SK-N-SH treated with all-trans-retinoic acid at 6 μM for 48 hours (cell line): ENCODE measurements at regions not wholly inside any gene's neighbourhood (a gene's known extent, or its start where the extent isn't known, plus 50 kb on each side); places are given as distances from the start of the nearest gene placed in this dataset.

ENCODE experiments used
- ARNTL ChIP-seq: fragments of 450-650 bp; formaldehyde crosslinking; IDR thresholded peaks from 2 replicates; pipeline ENCODE4 v1.5.0; 2020; ENCODE audit warnings: low read depth, mild to moderate bottlenecking, moderate library complexity, borderline replicate concordance
- OSR1 ChIP-seq: fragments of 250-450 bp; sonication (Bioruptor Pico); IDR thresholded peaks from 2 replicates; pipeline ENCODE4 v1.8.0; 2022; ENCODE audit warnings: moderate library complexity, mild to moderate bottlenecking, inconsistent platforms
- ZFP3 ChIP-seq: fragments of 250-450 bp; sonication (Bioruptor Pico); IDR thresholded peaks from 2 replicates; pipeline ENCODE4 v1.5.0; 2020; ENCODE audit warnings: mild to moderate bottlenecking, moderate library complexity
- TF ChIP-seq, protein P1 (sequence below): fragments of 250-450 bp; sonication (Bioruptor Pico); IDR thresholded peaks from 2 replicates; pipeline ENCODE4 v1.5.1; 2021; ENCODE audit warnings: mild to moderate bottlenecking, moderate library complexity
- TF ChIP-seq, protein P2 (sequence below): fragments of 250-450 bp; sonication (Bioruptor Pico); IDR thresholded peaks from 2 replicates; pipeline ENCODE4 v1.5.1; 2020; ENCODE audit warnings: low read depth, mild to moderate bottlenecking, moderate library complexity
- TF ChIP-seq, protein P3 (sequence below): fragments of 250-450 bp; sonication (Bioruptor Pico); IDR thresholded peaks from 2 replicates; pipeline ENCODE4 v1.8.0; 2020; ENCODE audit warnings: mild to moderate bottlenecking, moderate library complexity, borderline replicate concordance

DNA sequence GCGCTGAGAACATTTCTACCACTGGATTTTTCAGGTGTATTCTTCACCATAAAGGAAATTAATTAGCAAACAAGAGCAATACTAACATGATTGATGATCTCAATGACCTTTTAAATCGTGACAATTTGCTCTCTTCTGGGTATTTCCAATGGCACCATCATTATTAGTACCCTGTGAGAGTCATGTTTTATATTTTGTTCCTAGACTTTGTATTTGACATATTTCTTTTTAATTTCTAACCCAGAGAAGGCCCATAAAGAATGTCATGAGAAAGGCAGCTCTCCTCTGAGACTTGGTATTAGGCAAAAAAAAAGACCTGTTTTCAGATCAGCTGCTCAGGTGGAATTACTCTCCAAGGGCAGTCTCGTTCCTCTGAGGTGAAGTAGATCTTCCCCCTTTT is 1253.4 kb downstream of the ROBO2 start:
- TF ChIP-seq OSR1 (no peak), ZFP3 (no peak), ARNTL (CRISPR knock-in tag) (no peak)
- TF ChIP-seq, protein P1, sequence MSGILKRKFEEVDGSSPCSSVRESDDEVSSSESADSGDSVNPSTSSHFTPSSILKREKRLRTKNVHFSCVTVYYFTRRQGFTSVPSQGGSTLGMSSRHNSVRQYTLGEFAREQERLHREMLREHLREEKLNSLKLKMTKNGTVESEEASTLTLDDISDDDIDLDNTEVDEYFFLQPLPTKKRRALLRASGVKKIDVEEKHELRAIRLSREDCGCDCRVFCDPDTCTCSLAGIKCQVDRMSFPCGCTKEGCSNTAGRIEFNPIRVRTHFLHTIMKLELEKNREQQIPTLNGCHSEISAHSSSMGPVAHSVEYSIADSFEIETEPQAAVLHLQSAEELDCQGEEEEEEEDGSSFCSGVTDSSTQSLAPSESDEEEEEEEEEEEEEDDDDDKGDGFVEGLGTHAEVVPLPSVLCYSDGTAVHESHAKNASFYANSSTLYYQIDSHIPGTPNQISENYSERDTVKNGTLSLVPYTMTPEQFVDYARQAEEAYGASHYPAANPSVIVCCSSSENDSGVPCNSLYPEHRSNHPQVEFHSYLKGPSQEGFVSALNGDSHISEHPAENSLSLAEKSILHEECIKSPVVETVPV (CRISPR knock-in tag), result no peak
- TF ChIP-seq, protein P2, sequence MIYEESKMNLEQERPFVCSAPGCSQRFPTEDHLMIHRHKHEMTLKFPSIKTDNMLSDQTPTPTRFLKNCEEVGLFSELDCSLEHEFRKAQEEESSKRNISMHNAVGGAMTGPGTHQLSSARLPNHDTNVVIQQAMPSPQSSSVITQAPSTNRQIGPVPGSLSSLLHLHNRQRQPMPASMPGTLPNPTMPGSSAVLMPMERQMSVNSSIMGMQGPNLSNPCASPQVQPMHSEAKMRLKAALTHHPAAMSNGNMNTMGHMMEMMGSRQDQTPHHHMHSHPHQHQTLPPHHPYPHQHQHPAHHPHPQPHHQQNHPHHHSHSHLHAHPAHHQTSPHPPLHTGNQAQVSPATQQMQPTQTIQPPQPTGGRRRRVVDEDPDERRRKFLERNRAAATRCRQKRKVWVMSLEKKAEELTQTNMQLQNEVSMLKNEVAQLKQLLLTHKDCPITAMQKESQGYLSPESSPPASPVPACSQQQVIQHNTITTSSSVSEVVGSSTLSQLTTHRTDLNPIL (CRISPR knock-in tag), result no peak
- TF ChIP-seq, protein P3, sequence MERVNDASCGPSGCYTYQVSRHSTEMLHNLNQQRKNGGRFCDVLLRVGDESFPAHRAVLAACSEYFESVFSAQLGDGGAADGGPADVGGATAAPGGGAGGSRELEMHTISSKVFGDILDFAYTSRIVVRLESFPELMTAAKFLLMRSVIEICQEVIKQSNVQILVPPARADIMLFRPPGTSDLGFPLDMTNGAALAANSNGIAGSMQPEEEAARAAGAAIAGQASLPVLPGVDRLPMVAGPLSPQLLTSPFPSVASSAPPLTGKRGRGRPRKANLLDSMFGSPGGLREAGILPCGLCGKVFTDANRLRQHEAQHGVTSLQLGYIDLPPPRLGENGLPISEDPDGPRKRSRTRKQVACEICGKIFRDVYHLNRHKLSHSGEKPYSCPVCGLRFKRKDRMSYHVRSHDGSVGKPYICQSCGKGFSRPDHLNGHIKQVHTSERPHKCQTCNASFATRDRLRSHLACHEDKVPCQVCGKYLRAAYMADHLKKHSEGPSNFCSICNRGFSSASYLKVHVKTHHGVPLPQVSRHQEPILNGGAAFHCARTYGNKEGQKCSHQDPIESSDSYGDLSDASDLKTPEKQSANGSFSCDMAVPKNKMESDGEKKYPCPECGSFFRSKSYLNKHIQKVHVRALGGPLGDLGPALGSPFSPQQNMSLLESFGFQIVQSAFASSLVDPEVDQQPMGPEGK (CRISPR knock-in tag), result no peak
